GM23338 (cell line): ENCODE measurements at regions not wholly inside any gene's neighbourhood (a gene's known extent, or its start where the extent isn't known, plus 50 kb on each side); places are given as distances from the start of the nearest gene placed in this dataset.

Experiments
- ATAC-seq: fragments of 200-7000 bp; cut with Tn5 transposase; 3 replicates; pipeline ENCODE4 v1.9.1; 2020
- DNase-seq: peaks from one replicate; pipeline ENCODE4 v3.0.0-alpha.2; 2015; ENCODE audit warnings: low spot score
- H2AFZ ChIP-seq: fragments of 200-600 bp; sonication (generic); 2 replicates; pipeline ENCODE4 v1.8.0; 2016; ENCODE audit warnings: antibody characterized with exemption, mild to moderate bottlenecking, moderate library complexity
- H3F3A ChIP-seq: fragments of 200-600 bp; sonication (generic); replicated peaks from 2 replicates; pipeline ENCODE4 v1.8.0; 2017; ENCODE audit warnings: antibody characterized with exemption, mixed run types, low read depth
- H3K27ac ChIP-seq: fragments of 200-600 bp; sonication (generic); 2 replicates; pipeline ENCODE4 v1.6.1; 2016; ENCODE audit warnings: low read depth
- H3K27me3 ChIP-seq: fragments of 200-600 bp; sonication (generic); 2 replicates; pipeline ENCODE4 v1.8.0; 2016; ENCODE audit warnings: mild to moderate bottlenecking, mixed run types, moderate library complexity; ENCODE audit not compliant: insufficient read depth
- H3K36me3 ChIP-seq: fragments of 200-600 bp; sonication (generic); 2 replicates; pipeline ENCODE4 v1.8.0; 2016; ENCODE audit warnings: mild to moderate bottlenecking; ENCODE audit not compliant: insufficient read depth
- H3K4me1 ChIP-seq: fragments of 200-600 bp; sonication (generic); 2 replicates; pipeline ENCODE4 v1.8.0; 2016; ENCODE audit warnings: mild to moderate bottlenecking, moderate library complexity; ENCODE audit not compliant: insufficient read depth
- H3K4me2 ChIP-seq: fragments of 200-600 bp; sonication (generic); 2 replicates; pipeline ENCODE4 v1.7.1; 2017; ENCODE audit warnings: mixed run types
- H3K4me3 ChIP-seq: fragments of 200-600 bp; sonication (generic); 2 replicates; pipeline ENCODE4 v1.6.1; 2016; ENCODE audit warnings: mixed run types
- H3K79me2 ChIP-seq: fragments of 200-600 bp; sonication (generic); replicated peaks from 2 replicates; pipeline ENCODE4 v1.8.0; 2017; ENCODE audit warnings: mild to moderate bottlenecking; ENCODE audit not compliant: insufficient read depth
- H3K9me2 ChIP-seq: fragments of 200-600 bp; sonication (generic); 2 replicates; pipeline ENCODE4 v1.8.0; 2017; ENCODE audit not compliant: insufficient read depth
- H4K20me1 ChIP-seq: fragments of 200-600 bp; sonication (generic); replicated peaks from 2 replicates; pipeline ENCODE4 v1.8.0; 2017; ENCODE audit warnings: mild to moderate bottlenecking; ENCODE audit not compliant: insufficient read depth
- H3K27ac Mint-ChIP-seq: 2 replicates; pipeline ENCODE4 v1.8.0; 2020; ENCODE audit warnings: inconsistent platforms, mild to moderate bottlenecking, moderate library complexity, mixed read lengths
- H3K27me3 Mint-ChIP-seq: 3 replicates; pipeline ENCODE4 v1.8.0; 2022; ENCODE audit warnings: low read depth, mild to moderate bottlenecking, moderate library complexity, mixed read lengths, inconsistent platforms; ENCODE audit not compliant: insufficient read depth, poor library complexity
- H3K36me3 Mint-ChIP-seq: 3 replicates; pipeline ENCODE4 v1.8.0; 2021; ENCODE audit warnings: low read depth, mild to moderate bottlenecking, inconsistent platforms, moderate library complexity, mixed read lengths
- H3K4me1 Mint-ChIP-seq: 3 replicates; pipeline ENCODE4 v1.8.0; 2020; ENCODE audit warnings: mild to moderate bottlenecking, inconsistent platforms, mixed read lengths
- H3K4me3 Mint-ChIP-seq: 3 replicates; pipeline ENCODE4 v1.8.0; 2021; ENCODE audit warnings: moderate library complexity, mild to moderate bottlenecking, inconsistent platforms, mixed read lengths
- H3K9me3 Mint-ChIP-seq: 3 replicates; pipeline ENCODE4 v1.8.0; 2020; ENCODE audit warnings: moderate library complexity, mild to moderate bottlenecking, inconsistent platforms, mixed read lengths
- EZH2 ChIP-seq: fragments of 200-600 bp; sonication (generic); IDR thresholded peaks from one replicate; pipeline ENCODE4 v1.8.0; 2017; ENCODE audit warnings: antibody characterized with exemption, mild to moderate bottlenecking, low read depth; ENCODE audit not compliant: unreplicated experiment
- EZH2phosphoT487 ChIP-seq: fragments of 200-600 bp; sonication (generic); IDR thresholded peaks from one replicate; pipeline ENCODE4 v1.8.1; 2018; ENCODE audit warnings: antibody characterized with exemption; ENCODE audit not compliant: unreplicated experiment
- POLR2AphosphoS5 ChIP-seq: IDR thresholded peaks from 2 replicates; pipeline ENCODE4 v1.6.1; 2016; ENCODE audit warnings: antibody characterized with exemption, low read depth
- TF ChIP-seq, protein P1 (sequence below): fragments of 250-450 bp; sonication (Bioruptor Pico); IDR thresholded peaks from 2 replicates; pipeline ENCODE4 v1.5.0; 2020; ENCODE audit warnings: mild to moderate bottlenecking, moderate library complexity

DNA sequence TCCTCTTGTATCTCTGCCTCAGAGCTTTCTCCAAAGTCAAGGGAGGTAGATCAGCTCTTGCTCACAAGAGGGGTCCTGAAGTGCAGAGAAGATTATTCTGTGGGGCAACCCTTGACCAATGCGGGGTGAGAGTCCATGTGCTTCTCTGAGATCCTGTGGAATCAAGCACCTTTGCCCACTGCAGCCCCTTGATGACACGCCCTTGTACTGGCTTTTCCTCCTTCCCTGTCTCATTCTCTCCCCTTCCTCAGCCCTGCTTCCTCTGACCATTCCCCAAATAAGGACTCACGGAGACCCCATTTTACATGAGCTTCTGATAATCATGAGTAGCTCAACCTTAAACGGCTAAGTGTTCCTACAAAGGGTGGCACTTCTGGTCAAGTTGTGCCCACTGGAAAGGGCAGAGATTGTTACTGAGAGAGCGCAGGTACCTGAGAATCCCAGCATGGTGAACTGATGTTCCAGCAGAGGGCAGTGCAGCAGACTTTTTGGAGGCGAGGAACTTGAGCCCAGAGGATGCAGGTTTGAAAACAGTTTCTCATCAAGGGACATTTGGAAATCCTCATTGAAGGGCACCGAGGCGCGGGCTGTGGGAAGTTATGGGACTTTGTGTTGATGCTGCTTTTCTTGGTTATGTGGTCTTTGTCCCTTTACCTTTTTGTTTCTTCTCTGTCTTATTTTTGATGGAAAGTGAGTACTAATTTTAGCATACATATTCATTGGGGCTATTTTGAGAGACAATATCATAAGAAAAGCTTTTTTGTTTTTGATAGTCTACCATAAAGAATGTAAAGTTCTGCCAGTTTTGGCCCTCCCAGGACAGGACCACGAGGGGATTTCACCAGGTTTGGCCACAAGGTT is 201.3 kb downstream of the RBM46 start (continued):
- TF ChIP-seq, protein P1, sequence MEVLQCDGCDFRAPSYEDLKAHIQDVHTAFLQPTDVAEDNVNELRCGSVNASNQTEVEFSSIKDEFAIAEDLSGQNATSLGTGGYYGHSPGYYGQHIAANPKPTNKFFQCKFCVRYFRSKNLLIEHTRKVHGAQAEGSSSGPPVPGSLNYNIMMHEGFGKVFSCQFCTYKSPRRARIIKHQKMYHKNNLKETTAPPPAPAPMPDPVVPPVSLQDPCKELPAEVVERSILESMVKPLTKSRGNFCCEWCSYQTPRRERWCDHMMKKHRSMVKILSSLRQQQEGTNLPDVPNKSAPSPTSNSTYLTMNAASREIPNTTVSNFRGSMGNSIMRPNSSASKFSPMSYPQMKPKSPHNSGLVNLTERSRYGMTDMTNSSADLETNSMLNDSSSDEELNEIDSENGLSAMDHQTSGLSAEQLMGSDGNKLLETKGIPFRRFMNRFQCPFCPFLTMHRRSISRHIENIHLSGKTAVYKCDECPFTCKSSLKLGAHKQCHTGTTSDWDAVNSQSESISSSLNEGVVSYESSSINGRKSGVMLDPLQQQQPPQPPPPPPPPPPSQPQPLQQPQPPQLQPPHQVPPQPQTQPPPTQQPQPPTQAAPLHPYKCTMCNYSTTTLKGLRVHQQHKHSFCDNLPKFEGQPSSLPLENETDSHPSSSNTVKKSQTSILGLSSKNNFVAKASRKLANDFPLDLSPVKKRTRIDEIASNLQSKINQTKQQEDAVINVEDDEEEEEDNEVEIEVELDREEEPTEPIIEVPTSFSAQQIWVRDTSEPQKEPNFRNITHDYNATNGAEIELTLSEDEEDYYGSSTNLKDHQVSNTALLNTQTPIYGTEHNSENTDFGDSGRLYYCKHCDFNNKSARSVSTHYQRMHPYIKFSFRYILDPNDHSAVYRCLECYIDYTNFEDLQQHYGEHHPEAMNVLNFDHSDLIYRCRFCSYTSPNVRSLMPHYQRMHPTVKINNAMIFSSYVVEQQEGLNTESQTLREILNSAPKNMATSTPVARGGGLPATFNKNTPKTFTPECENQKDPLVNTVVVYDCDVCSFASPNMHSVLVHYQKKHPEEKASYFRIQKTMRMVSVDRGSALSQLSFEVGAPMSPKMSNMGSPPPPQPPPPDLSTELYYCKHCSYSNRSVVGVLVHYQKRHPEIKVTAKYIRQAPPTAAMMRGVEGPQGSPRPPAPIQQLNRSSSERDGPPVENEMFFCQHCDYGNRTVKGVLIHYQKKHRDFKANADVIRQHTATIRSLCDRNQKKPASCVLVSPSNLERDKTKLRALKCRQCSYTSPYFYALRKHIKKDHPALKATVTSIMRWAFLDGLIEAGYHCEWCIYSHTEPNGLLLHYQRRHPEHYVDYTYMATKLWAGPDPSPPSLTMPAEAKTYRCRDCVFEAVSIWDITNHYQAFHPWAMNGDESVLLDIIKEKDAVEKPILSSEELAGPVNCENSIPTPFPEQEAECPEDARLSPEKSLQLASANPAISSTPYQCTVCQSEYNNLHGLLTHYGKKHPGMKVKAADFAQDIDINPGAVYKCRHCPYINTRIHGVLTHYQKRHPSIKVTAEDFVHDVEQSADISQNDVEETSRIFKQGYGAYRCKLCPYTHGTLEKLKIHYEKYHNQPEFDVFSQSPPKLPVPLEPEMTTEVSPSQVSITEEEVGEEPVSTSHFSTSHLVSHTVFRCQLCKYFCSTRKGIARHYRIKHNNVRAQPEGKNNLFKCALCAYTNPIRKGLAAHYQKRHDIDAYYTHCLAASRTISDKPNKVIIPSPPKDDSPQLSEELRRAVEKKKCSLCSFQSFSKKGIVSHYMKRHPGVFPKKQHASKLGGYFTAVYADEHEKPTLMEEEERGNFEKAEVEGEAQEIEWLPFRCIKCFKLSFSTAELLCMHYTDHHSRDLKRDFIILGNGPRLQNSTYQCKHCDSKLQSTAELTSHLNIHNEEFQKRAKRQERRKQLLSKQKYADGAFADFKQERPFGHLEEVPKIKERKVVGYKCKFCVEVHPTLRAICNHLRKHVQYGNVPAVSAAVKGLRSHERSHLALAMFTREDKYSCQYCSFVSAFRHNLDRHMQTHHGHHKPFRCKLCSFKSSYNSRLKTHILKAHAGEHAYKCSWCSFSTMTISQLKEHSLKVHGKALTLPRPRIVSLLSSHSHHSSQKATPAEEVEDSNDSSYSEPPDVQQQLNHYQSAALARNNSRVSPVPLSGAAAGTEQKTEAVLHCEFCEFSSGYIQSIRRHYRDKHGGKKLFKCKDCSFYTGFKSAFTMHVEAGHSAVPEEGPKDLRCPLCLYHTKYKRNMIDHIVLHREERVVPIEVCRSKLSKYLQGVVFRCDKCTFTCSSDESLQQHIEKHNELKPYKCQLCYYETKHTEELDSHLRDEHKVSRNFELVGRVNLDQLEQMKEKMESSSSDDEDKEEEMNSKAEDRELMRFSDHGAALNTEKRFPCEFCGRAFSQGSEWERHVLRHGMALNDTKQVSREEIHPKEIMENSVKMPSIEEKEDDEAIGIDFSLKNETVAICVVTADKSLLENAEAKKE (CRISPR knock-in tag) = no peak

- Histone ChIP-seq H3K4me2 (no peak overlapping the region), H3K27ac (no peak overlapping the region), H3K4me1 (no peaks in the 10 kb centered on the region), H3K36me3 (no peaks in the 10 kb centered on the region), H3K79me2 (no peaks in the 10 kb centered on the region), H3F3A (no peaks in the 10 kb centered on the region), H2AFZ (no peak overlapping the region), H3K9me2 (no peaks in the 10 kb centered on the region), H3K4me3 (no peak overlapping the region), H4K20me1 (no peaks in the 10 kb centered on the region), H3K27me3 (no peaks in the 10 kb centered on the region)
- H3K27me3 Mint-ChIP-seq = peaks cover 6% of the 10 kb centered on the region
- TF ChIP-seq EZH2 (no peak), POLR2AphosphoS5 (no peak), EZH2phosphoT487 (no peak)
- H3K9me3 Mint-ChIP-seq = peaks cover 4% of the 10 kb centered on the region; the same call in 1 of the 3 replicates
- H3K4me1 Mint-ChIP-seq = peaks cover 5% of the 10 kb centered on the region; the same call in 1 of the 3 replicates
- no peak overlapping the region for H3K4me3 Mint-ChIP-seq
- DNase-seq (no peak), ATAC-seq (no peak)
- no peaks in the 10 kb centered on the region for H3K36me3 Mint-ChIP-seq
- no peak overlapping the region for H3K27ac Mint-ChIP-seq
Measured at GRCh38 chr4:154983714-154984113, 202.6 kb downstream of the RBM46 start.
